GM23338 (cell line): ENCODE measurements at regions not wholly inside any gene's neighbourhood (a gene's known extent, or its start where the extent isn't known, plus 50 kb on each side); places are given as distances from the start of the nearest gene placed in this dataset.

Experiments used
- ATAC-seq: fragments of 200-7000 bp; cut with Tn5 transposase; 3 replicates; pipeline ENCODE4 v1.9.1; 2020
- DNase-seq: peaks from one replicate; pipeline ENCODE4 v3.0.0-alpha.2; 2015; ENCODE audit warnings: low spot score
- H2AFZ ChIP-seq: fragments of 200-600 bp; sonication (generic); 2 replicates; pipeline ENCODE4 v1.8.0; 2016; ENCODE audit warnings: antibody characterized with exemption, mild to moderate bottlenecking, moderate library complexity
- H3F3A ChIP-seq: fragments of 200-600 bp; sonication (generic); replicated peaks from 2 replicates; pipeline ENCODE4 v1.8.0; 2017; ENCODE audit warnings: antibody characterized with exemption, mixed run types, low read depth
- H3K27ac ChIP-seq: fragments of 200-600 bp; sonication (generic); 2 replicates; pipeline ENCODE4 v1.6.1; 2016; ENCODE audit warnings: low read depth
- H3K27me3 ChIP-seq: fragments of 200-600 bp; sonication (generic); 2 replicates; pipeline ENCODE4 v1.8.0; 2016; ENCODE audit warnings: mild to moderate bottlenecking, mixed run types, moderate library complexity; ENCODE audit not compliant: insufficient read depth
- H3K36me3 ChIP-seq: fragments of 200-600 bp; sonication (generic); 2 replicates; pipeline ENCODE4 v1.8.0; 2016; ENCODE audit warnings: mild to moderate bottlenecking; ENCODE audit not compliant: insufficient read depth
- H3K4me1 ChIP-seq: fragments of 200-600 bp; sonication (generic); 2 replicates; pipeline ENCODE4 v1.8.0; 2016; ENCODE audit warnings: mild to moderate bottlenecking, moderate library complexity; ENCODE audit not compliant: insufficient read depth
- H3K4me2 ChIP-seq: fragments of 200-600 bp; sonication (generic); 2 replicates; pipeline ENCODE4 v1.7.1; 2017; ENCODE audit warnings: mixed run types
- H3K4me3 ChIP-seq: fragments of 200-600 bp; sonication (generic); 2 replicates; pipeline ENCODE4 v1.6.1; 2016; ENCODE audit warnings: mixed run types
- H3K79me2 ChIP-seq: fragments of 200-600 bp; sonication (generic); replicated peaks from 2 replicates; pipeline ENCODE4 v1.8.0; 2017; ENCODE audit warnings: mild to moderate bottlenecking; ENCODE audit not compliant: insufficient read depth
- H3K9me2 ChIP-seq: fragments of 200-600 bp; sonication (generic); 2 replicates; pipeline ENCODE4 v1.8.0; 2017; ENCODE audit not compliant: insufficient read depth
- H4K20me1 ChIP-seq: fragments of 200-600 bp; sonication (generic); replicated peaks from 2 replicates; pipeline ENCODE4 v1.8.0; 2017; ENCODE audit warnings: mild to moderate bottlenecking; ENCODE audit not compliant: insufficient read depth
- H3K27ac Mint-ChIP-seq: 2 replicates; pipeline ENCODE4 v1.8.0; 2020; ENCODE audit warnings: inconsistent platforms, mild to moderate bottlenecking, moderate library complexity, mixed read lengths
- H3K27me3 Mint-ChIP-seq: 3 replicates; pipeline ENCODE4 v1.8.0; 2022; ENCODE audit warnings: low read depth, mild to moderate bottlenecking, moderate library complexity, mixed read lengths, inconsistent platforms; ENCODE audit not compliant: insufficient read depth, poor library complexity
- H3K36me3 Mint-ChIP-seq: 3 replicates; pipeline ENCODE4 v1.8.0; 2021; ENCODE audit warnings: low read depth, mild to moderate bottlenecking, inconsistent platforms, moderate library complexity, mixed read lengths
- H3K4me1 Mint-ChIP-seq: 3 replicates; pipeline ENCODE4 v1.8.0; 2020; ENCODE audit warnings: mild to moderate bottlenecking, inconsistent platforms, mixed read lengths
- H3K4me3 Mint-ChIP-seq: 3 replicates; pipeline ENCODE4 v1.8.0; 2021; ENCODE audit warnings: moderate library complexity, mild to moderate bottlenecking, inconsistent platforms, mixed read lengths
- H3K9me3 Mint-ChIP-seq: 3 replicates; pipeline ENCODE4 v1.8.0; 2020; ENCODE audit warnings: moderate library complexity, mild to moderate bottlenecking, inconsistent platforms, mixed read lengths
- CTCF ChIP-seq, 2 experiments: fragments of 200-600 bp in 1 of 2; sonication (generic) in 1 of 2; conservative IDR thresholded peaks; 2 replicates each; pipeline versions ENCODE4 v1.5.1 to v1.6.1; 2016 to 2017; ENCODE audit warnings: antibody characterized with exemption in 2 of 2, low read depth in 2 of 2, mild to moderate bottlenecking in 2 of 2, moderate library complexity in 1 of 2
- EZH2 ChIP-seq: fragments of 200-600 bp; sonication (generic); IDR thresholded peaks from one replicate; pipeline ENCODE4 v1.8.0; 2017; ENCODE audit warnings: antibody characterized with exemption, mild to moderate bottlenecking, low read depth; ENCODE audit not compliant: unreplicated experiment
- EZH2phosphoT487 ChIP-seq: fragments of 200-600 bp; sonication (generic); IDR thresholded peaks from one replicate; pipeline ENCODE4 v1.8.1; 2018; ENCODE audit warnings: antibody characterized with exemption; ENCODE audit not compliant: unreplicated experiment
- JUNB ChIP-seq: IDR thresholded peaks from one replicate; pipeline ENCODE4 v1.6.1; 2016; ENCODE audit warnings: antibody characterized with exemption; ENCODE audit not compliant: unreplicated experiment
- NANOG ChIP-seq: IDR thresholded peaks from 2 replicates; pipeline ENCODE4 v1.6.1; 2016; ENCODE audit warnings: antibody characterized with exemption, borderline replicate concordance
- POLR2AphosphoS5 ChIP-seq: IDR thresholded peaks from 2 replicates; pipeline ENCODE4 v1.6.1; 2016; ENCODE audit warnings: antibody characterized with exemption, low read depth
- REST ChIP-seq: IDR thresholded peaks from one replicate; pipeline ENCODE4 v1.6.1; 2018; ENCODE audit warnings: antibody characterized with exemption; ENCODE audit not compliant: unreplicated experiment
- ZNF331 ChIP-seq: fragments of 250-450 bp; sonication (Bioruptor Pico); IDR thresholded peaks from 2 replicates; pipeline ENCODE4 v1.5.0; 2020; ENCODE audit warnings: low read depth, mild to moderate bottlenecking, moderate library complexity
- ZNF462 ChIP-seq: fragments of 250-450 bp; sonication (Bioruptor Pico); IDR thresholded peaks from 2 replicates; pipeline ENCODE4 v1.5.0; 2020; ENCODE audit warnings: mild to moderate bottlenecking, moderate library complexity

GRCh38 chr4:37051866-37052265 is 192.7 kb upstream of the NWD2 start (continued):
- TF ChIP-seq REST, result no peak
- no peak for TF ChIP-seq CTCF (conservative IDR thresholded peaks at IDR 0.05; ENCODE audit: low read depth in 2 of 2)
- TF ChIP-seq JUNB, result no peak
- TF ChIP-seq EZH2, result no peak
- TF ChIP-seq POLR2AphosphoS5, result no peak
- no peak for TF ChIP-seq ZNF331 (CRISPR knock-in tag)

GRCh38 chr4:37054531-37055077 is 189.9 kb upstream of the NWD2 start:
- H4K20me1 ChIP-seq, result no peaks in the 10 kb centered on the region
- Mint-ChIP-seq H3K27ac (peak overlapping the region; percentile 59; the same call in 1 of the 2 replicates), H3K4me1 (peaks cover 37% of the 10 kb centered on the region), H3K27me3 (no peaks in the 10 kb centered on the region), H3K36me3 (no peaks in the 10 kb centered on the region), H3K9me3 (no peaks in the 10 kb centered on the region), H3K4me3 (no peak overlapping the region)
- ATAC-seq, result peak; percentile 98
- no peak overlapping the region for H3K4me3 ChIP-seq
- H3F3A ChIP-seq, result no peaks in the 10 kb centered on the region
- DNase-seq, result peak; percentile 36
- no peaks in the 10 kb centered on the region for H3K36me3 ChIP-seq
- no peaks in the 10 kb centered on the region for H3K9me2 ChIP-seq
- no peaks in the 10 kb centered on the region for H3K27me3 ChIP-seq
- no peaks in the 10 kb centered on the region for H3K79me2 ChIP-seq
- peaks cover 23% of the 10 kb centered on the region for H3K4me1 ChIP-seq
- no peak overlapping the region for H3K4me2 ChIP-seq
- peak overlapping the region; percentile 82; the same call in 1 of the 2 replicates for H2AFZ ChIP-seq
- no peak overlapping the region for H3K27ac ChIP-seq
- no peak for TF ChIP-seq EZH2phosphoT487
- no peak for TF ChIP-seq REST
- TF ChIP-seq NANOG, result no peak
- TF ChIP-seq ZNF462 (CRISPR knock-in tag), result no peak
